ENCODE measurements at regions not wholly inside any gene's neighbourhood (a gene's known extent, or its start where the extent isn't known, plus 50 kb on each side); places are given as distances from the start of the nearest gene placed in this dataset.

DNA sequence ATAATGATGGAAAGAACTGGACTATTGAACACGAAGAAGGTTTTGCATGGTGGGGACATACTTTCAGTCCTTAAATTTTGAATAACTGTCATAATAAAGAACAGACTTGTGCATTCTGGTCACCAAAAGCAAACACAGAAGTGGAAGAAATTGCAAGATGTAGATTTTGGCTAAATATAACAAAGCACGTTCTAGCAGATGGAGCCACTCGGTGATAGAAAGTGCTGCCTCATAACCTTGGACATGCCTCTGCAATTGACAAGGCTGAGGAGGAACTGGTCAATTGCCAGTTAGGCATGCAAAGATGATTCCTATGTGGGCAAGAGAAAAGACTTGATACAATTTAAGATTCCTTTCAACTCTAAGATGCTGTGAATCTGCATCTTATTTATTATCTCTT, 244.1 kb upstream of the ZC3H12C start:
- no peak for DNase-seq
- Histone ChIP-seq H3K4me3 (ENCODE audit: insufficient read depth, low read depth, low read length) (no peak overlapping the region), H3K36me3 (replicated peaks; ENCODE audit: control insufficient read depth, insufficient read depth, low read length) (no peaks in the 10 kb centered on the region), H3K27me3 (ENCODE audit: control insufficient read depth, insufficient read depth, low read length) (no peaks in the 10 kb centered on the region)

DNA sequence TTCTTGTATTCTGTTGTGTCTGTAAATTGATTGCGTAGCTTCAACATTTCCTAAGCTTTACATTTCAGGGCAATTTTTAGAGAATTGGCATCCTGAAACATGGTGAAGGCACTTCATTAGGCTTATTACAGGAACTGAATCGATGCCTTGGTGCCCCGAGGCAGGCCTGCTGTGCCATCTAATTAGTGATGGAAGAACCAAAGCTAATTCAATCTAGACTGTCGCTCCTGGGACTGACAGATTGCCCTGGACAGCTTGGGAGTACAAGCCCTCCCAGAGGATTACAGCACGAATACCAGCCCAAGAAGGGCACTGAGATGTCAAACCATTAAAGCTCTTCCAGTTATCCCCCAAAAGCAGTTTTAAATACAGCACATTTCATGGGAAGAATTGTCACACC, 243.2 kb upstream of the ZC3H12C start:
- H3K27me3 ChIP-seq (ENCODE audit: control insufficient read depth, insufficient read depth, low read length), result no peaks in the 10 kb centered on the region
- H3K36me3 ChIP-seq (replicated peaks; ENCODE audit: control insufficient read depth, insufficient read depth, low read length), result no peaks in the 10 kb centered on the region
- DNase-seq, result no peak
- no peak overlapping the region for H3K4me3 ChIP-seq (ENCODE audit: insufficient read depth, low read depth, low read length)

DNA sequence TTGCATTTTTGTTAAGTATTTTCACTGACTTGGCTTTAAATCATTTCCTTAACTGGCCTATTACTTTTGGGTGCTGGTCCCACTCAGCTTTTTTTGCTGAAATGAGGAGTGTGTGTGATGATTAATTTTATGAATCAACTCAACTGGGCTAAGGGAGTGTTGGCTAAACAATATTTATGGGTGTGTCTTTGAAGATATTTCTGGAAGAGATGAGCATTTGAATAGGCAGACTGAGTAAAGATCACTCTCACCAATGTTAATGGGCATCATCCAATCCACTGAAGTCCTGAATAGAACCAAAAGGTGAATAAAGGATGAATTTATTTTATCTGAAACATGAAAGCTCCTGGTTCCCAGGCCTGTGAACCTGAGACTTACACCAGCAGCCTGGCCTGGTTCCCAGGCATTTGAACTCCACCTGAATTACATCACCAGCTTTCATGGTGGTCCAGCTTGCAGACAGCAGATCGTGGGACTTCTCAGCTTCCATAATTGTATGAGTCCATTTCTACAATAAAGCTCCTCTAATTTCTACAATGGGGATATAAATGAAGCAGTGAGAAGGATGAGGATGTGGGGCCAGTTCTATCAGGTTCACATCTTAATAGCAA, 241.3 kb upstream of the ZC3H12C start:
- no peak overlapping the region for H3K4me3 ChIP-seq (ENCODE audit: insufficient read depth, low read depth, low read length)
- no peak for DNase-seq
- no peaks in the 10 kb centered on the region for H3K27me3 ChIP-seq (ENCODE audit: control insufficient read depth, insufficient read depth, low read length)

DNA sequence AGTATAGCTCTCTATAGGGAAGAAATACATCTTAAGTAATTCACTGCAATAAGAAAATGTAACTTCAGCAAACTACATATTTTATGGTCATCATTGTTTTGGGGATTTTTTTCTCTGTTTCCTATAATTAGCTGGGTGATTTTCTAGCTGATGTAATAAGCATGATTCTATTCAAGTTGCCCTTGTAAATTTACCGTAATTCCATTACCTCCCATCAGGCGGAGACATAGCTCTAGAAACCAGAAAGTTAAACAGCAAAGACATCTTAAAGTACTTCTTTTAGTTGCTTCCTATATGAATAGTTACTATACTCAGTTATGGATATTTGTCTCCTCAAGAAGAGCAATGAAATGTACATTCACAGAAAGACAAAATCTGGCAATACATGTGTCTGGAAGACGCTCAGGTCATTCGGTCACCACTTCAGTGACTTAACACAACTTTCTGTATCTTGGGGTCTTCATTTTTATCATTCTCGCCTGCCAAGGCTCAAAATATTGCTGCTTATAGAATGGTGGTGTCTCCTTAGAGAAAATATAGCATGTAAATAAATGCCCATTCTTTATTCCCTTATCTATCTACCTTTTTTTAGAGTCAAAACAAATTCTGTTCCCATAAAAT, 239.9 kb upstream of the ZC3H12C start:
- no peak for DNase-seq
- H3K27me3 ChIP-seq (ENCODE audit: control insufficient read depth, insufficient read depth, low read length), result no peaks in the 10 kb centered on the region
- H3K4me3 ChIP-seq (ENCODE audit: insufficient read depth, low read depth, low read length), result no peak overlapping the region
- no peaks in the 10 kb centered on the region for H3K36me3 ChIP-seq (replicated peaks; ENCODE audit: control insufficient read depth, insufficient read depth, low read length)

More for the DNA sequence above, 241.3 kb upstream of the ZC3H12C start:
- H3K36me3 ChIP-seq (replicated peaks; ENCODE audit: control insufficient read depth, insufficient read depth, low read length), result no peaks in the 10 kb centered on the region

DNA sequence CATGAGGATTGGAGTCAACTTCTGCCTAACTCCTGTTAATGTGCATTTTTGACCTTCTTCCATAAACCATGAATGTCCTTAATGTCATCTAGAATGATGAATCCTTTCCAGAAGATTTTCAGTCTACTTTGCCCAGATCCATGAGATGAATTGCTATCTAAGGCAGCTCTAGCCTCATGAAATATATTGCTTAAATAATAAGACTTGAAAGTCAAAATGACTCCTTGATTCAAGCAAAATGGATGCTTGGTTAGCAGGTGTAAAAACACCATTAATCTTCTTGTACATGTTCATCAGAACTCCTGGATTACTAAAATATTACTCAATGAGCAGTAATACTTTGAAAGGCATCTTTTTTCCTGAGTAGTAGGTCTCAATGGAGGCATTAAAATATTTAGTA, 238.5 kb upstream of the ZC3H12C start:
- DNase-seq, result no peak
- Histone ChIP-seq H3K36me3 (replicated peaks; ENCODE audit: control insufficient read depth, insufficient read depth, low read length) (no peaks in the 10 kb centered on the region), H3K27me3 (ENCODE audit: control insufficient read depth, insufficient read depth, low read length) (no peaks in the 10 kb centered on the region), H3K4me3 (ENCODE audit: insufficient read depth, low read depth, low read length) (no peak overlapping the region)

DNA sequence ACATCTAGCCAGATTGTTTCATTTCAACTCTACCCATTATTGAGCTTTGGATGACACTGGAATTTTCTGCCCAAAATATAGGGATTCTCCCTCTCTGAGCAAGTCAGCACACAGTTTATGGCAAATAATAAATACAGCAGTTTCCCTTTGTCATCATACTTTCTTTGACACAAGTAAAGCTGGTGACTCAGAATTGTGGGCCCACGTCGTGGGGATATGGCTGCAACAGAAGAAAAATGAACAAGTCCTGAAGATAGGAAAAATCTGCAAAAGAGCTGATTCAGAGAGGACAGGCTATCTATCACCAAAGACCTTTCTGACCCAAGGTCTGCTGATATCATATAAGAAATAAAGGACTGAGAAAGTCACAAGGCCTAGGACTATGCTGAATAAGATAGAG, 236.3 kb upstream of the ZC3H12C start:
- Histone ChIP-seq H3K27me3 (ENCODE audit: control insufficient read depth, insufficient read depth, low read length) (no peaks in the 10 kb centered on the region), H3K4me3 (ENCODE audit: insufficient read depth, low read depth, low read length) (no peak overlapping the region), H3K36me3 (replicated peaks; ENCODE audit: control insufficient read depth, insufficient read depth, low read length) (no peaks in the 10 kb centered on the region)
- DNase-seq, result no peak

DNA sequence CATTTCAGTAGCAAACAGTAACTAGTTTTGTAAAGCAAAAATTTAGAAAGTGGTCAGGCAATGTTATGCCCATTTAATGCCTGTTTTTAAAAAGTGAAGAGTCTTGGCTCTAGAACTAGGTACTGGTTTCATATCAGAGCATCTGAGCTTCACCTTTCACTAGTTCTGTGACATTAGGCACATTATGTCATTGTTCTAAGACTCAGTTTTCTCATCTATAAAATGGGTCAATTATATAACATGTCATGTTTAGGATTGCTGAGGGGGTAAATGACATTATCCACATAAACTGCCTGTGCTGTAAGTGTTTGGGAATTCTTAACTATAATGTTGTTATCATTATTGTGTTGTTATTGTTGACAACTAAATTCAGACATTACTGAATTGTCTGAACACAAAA, 235.6 kb upstream of the ZC3H12C start:
- Histone ChIP-seq H3K36me3 (replicated peaks; ENCODE audit: control insufficient read depth, insufficient read depth, low read length) (no peaks in the 10 kb centered on the region), H3K27me3 (ENCODE audit: control insufficient read depth, insufficient read depth, low read length) (no peaks in the 10 kb centered on the region), H3K4me3 (ENCODE audit: insufficient read depth, low read depth, low read length) (no peak overlapping the region)
- DNase-seq, result no peak

DNA sequence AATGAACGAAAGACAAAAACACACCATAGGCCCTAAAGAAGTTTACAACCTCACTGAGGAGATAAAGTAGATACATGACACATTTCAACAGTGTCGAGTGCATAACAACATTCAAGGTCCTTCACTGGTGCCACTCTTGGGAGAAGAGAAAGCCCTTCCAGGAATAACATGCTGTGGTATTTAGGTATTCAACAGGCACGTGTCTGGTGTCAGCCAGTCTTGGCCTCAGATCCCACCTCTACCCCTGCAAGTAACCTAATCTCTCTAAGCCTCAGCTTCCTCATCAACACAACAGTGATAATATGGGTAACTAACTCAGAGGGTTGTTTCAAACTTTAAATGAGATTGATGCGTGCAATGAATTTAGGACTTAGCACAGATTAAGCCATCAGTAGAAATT, 235.0 kb upstream of the ZC3H12C start:
- no peaks in the 10 kb centered on the region for H3K27me3 ChIP-seq (ENCODE audit: control insufficient read depth, insufficient read depth, low read length)
- DNase-seq, result no peak
- no peak overlapping the region for H3K4me3 ChIP-seq (ENCODE audit: insufficient read depth, low read depth, low read length)
- no peaks in the 10 kb centered on the region for H3K36me3 ChIP-seq (replicated peaks; ENCODE audit: control insufficient read depth, insufficient read depth, low read length)

DNA sequence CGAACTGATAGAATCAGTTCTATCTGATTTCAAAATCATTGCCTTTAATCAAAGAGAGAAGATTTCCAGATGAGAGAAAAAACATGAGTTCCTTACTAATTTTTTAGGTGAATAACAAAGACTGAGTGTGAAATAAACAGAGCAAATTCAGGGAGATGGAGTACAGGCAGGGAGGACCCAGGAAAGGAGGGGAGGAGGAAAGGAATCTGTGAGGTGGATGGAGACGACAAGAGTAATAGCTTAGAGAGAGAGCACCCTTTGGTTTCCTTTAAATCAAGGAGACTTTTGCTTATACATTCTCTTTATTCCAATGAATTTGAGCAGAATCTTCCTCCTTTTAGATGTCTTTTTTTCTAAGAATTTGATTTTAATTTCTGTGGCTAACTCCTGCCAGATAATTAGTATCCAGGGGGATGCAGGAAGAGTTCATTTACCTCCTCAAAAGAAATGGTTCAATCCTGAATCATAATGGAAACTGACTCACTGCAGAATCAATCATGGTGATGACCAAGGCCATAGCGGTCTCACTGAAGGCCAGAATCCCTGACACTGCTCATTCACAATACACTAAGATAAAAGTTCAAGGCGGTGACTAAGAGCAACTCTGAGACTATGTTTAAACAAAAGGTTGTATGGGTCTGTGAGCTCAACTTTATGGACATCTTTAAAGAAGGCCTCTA, 234.0 kb upstream of the ZC3H12C start:
- no peaks in the 10 kb centered on the region for H3K27me3 ChIP-seq (ENCODE audit: control insufficient read depth, insufficient read depth, low read length)
- H3K4me3 ChIP-seq (ENCODE audit: insufficient read depth, low read depth, low read length), result no peak overlapping the region
- no peak for DNase-seq
- H3K36me3 ChIP-seq (replicated peaks; ENCODE audit: control insufficient read depth, insufficient read depth, low read length), result no peaks in the 10 kb centered on the region

DNA sequence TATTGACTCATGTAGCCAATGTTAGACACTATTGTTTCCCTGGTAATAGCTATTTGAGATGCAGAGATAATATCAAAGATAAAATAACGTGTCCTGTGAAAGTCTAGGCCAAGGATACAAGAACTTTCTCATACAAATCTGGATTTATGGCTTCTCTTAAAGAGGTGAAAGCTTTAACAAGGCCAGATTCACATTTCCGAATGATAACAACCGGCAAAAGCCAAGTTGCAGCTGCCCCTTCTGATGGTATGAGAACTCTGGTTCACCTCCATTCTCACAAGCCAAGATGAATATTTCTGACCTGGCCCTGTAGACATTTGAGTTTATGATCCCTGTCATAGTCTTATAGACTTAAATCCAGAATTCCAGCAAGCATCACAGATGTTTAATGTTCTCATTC, 230.4 kb upstream of the ZC3H12C start:
- no peaks in the 10 kb centered on the region for H3K27me3 ChIP-seq (ENCODE audit: control insufficient read depth, insufficient read depth, low read length)
- no peak overlapping the region for H3K4me3 ChIP-seq (ENCODE audit: insufficient read depth, low read depth, low read length)
- DNase-seq, result no peak
- no peaks in the 10 kb centered on the region for H3K36me3 ChIP-seq (replicated peaks; ENCODE audit: control insufficient read depth, insufficient read depth, low read length)

DNA sequence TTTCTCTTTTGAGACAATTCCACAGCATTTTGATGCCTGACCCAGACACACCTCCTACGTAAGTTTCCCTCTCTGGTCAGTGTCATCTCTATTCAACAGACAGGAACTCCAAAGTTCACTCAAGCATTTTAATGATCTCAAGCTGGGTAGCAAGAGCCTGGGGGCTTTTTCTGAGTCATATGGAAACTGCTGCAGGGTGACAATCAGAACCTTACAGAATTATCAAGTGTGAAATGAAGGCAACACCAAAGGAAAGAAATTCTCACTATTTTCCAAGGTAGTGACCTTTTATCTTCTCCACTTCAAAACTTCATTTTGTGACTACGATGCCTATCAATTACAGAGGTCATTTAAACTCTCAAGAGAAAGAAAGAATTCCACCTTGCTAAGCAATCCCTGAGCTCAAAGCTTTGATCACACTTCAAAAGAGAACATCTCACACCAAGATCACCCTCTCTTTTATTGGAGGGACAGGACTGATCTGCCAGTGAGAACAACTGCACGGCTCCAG, 229.0 kb upstream of the ZC3H12C start:
- DNase-seq, result no peak
- no peak overlapping the region for H3K4me3 ChIP-seq (ENCODE audit: insufficient read depth, low read depth, low read length)

DNA sequence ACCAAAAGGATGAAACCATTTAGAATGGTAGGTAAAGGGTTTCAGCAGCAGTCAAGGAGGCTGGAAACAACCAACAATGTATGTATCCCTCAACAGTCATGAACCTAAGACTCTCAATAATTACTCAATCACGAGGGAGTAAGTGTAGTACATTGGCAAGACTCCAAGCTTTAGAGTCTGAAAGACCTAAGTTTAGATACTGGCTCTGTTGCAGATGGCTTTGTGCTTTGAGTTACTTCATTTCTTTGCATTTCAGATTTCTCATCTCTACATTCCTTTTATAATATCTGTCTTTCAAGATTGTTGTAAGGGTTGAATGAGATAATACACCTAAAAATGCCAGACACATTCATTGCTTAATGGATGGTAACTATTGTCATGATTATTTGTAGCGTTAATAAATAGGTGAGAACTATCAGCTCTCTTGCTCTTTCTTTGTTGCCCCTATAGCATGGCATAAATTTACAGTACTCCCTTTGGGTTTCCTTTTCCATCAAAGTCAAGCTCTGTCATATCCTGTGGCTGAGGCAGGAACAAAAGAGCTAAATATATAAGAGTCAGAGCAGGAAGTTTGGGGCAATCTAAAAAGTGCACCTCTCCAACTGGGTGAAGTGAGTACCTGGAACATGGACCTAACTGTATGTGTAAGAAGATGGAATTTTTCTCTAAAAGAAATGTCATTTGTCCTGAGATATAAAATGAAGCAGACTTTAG, 228.2 kb upstream of the ZC3H12C start:
- no peaks in the 10 kb centered on the region for H3K27me3 ChIP-seq (ENCODE audit: control insufficient read depth, insufficient read depth, low read length)
- no peaks in the 10 kb centered on the region for H3K36me3 ChIP-seq (replicated peaks; ENCODE audit: control insufficient read depth, insufficient read depth, low read length)
- H3K4me3 ChIP-seq (ENCODE audit: insufficient read depth, low read depth, low read length), result no peak overlapping the region
- no peak for DNase-seq

More for the DNA sequence above, 229.0 kb upstream of the ZC3H12C start:
- no peaks in the 10 kb centered on the region for H3K27me3 ChIP-seq (ENCODE audit: control insufficient read depth, insufficient read depth, low read length)
- no peaks in the 10 kb centered on the region for H3K36me3 ChIP-seq (replicated peaks; ENCODE audit: control insufficient read depth, insufficient read depth, low read length)

DNA sequence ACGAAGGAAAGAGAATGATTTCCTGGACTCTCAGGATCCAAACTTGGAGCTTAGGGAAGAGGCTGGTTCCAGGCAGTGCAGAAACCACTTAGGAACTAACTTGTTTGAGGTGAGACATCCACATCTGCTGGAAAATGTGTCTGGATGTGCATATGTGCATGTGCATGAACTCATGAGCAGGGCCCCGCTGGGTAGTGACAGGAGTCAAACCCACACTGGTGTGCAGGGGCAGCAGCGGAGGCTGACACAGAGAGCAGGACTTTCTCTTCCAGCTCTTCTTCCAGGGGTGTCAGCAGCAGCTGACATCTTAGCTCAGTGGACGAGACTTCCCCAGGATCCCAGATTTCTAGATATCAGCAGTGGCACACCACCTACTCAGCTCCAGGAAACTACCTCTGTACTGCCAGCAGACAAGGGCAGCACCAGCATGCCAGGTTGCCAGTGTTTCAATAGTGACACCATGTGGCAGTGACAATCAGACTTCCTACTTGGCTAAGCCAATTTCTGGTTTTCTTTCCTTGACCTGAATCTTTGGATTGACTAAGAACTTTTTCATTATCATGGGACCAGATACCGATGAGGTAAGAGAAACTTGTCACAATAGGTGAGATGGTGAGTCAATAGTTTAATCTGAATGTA, 227.5 kb upstream of the ZC3H12C start:
- Histone ChIP-seq H3K36me3 (replicated peaks; ENCODE audit: control insufficient read depth, insufficient read depth, low read length) (no peaks in the 10 kb centered on the region), H3K4me3 (ENCODE audit: insufficient read depth, low read depth, low read length) (no peak overlapping the region), H3K27me3 (ENCODE audit: control insufficient read depth, insufficient read depth, low read length) (no peaks in the 10 kb centered on the region)
- no peak for DNase-seq

DNA sequence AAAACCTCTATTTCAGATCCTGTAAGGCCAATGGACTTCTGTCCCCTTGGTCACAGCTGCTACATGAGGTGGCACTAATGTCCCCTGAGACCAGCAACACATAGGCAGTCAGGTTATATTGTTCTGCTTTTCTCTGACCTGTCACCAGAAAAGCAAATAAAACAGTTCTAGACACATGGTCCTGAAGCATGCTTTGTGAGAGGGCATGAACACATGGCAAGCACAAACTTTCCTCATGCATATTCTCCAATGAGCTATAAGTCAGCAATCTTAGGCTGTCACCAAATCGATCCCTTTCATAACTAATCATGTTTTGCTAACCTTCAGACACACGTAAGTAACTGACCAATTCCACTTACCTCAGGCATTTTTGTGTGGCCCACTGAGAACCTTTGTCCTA, 225.4 kb upstream of the ZC3H12C start:
- Histone ChIP-seq H3K36me3 (replicated peaks; ENCODE audit: control insufficient read depth, insufficient read depth, low read length) (no peaks in the 10 kb centered on the region), H3K27me3 (ENCODE audit: control insufficient read depth, insufficient read depth, low read length) (no peaks in the 10 kb centered on the region), H3K4me3 (ENCODE audit: insufficient read depth, low read depth, low read length) (no peak overlapping the region)
- no peak for DNase-seq

Measured in H7 (cell line).